K562 (cell line): ENCODE measurements at regions not wholly inside any gene's neighbourhood (a gene's known extent, or its start where the extent isn't known, plus 50 kb on each side); places are given as distances from the start of the nearest gene placed in this dataset.

Experiments
- ATAC-seq: fragments of 200-7000 bp; cut with Tn5 transposase; 3 replicates; pipeline ENCODE4 v1.9.1; 2020; ENCODE audit warnings: moderate library complexity
- BruUV-seq: library from RNA; stranded (reverse); fragments of 400-500 nt; replicated peaks from 2 replicates; lab custom pipeline; 2021; lab: Mats Ljungman, UMichigan
- CTCF ChIA-PET: fragments of 300-600 bp; formaldehyde crosslinking; extraction: SDS; loops from one replicate; lab custom pipeline; 2021; ENCODE audit warnings: low intra/inter-chr PET ratio; lab: Yijun Ruan, JAX
- POLR2A ChIA-PET: fragments of 300-600, 350-650 bp; sonication (Branson Sonifier 250); formaldehyde crosslinking; extraction: SDS; loops from one replicate; lab custom pipeline; 2021; ENCODE audit warnings: antibody characterized with exemption, inconsistent platforms; lab: Yijun Ruan, JAX
- DNase-seq, 4 experiments: peaks; one replicate each; pipeline versions ENCODE4 v3.0.0 to v3.0.0-alpha.2; 2011 to 2018; ENCODE audit warnings: low spot score in 3 of 4, mixed read lengths in 3 of 4; ENCODE audit errors: extremely low read depth in 1 of 4
- FAIRE-seq: peaks from 2 replicates; lab custom pipeline; 2011; peaks lifted over from hg19 to GRCh38; lab: Jason Lieb, UNC
- H2AFZ ChIP-seq: 2 replicates; pipeline ENCODE4 v1.6.0; 2011; ENCODE audit warnings: low read depth, low read length, control low read depth, inconsistent platforms
- H3K27ac ChIP-seq: fragments of 200-600 bp; 3 replicates; pipeline ENCODE4 v1.8.0; 2011; ENCODE audit warnings: low read depth, mild to moderate bottlenecking, control low read depth, inconsistent platforms, low read length, moderate library complexity, mixed read lengths; ENCODE audit errors: extremely low read depth
- H3K27me3 ChIP-seq, 2 experiments: fragments of 300-600 bp in 1 of 2; 2 replicates in 1 of 2; 3 replicates in 1 of 2; pipeline versions ENCODE4 v1.6.0 to v1.8.0; 2011; ENCODE audit warnings: inconsistent platforms in 2 of 2, low read length in 2 of 2, mild to moderate bottlenecking in 1 of 2, mixed read lengths in 1 of 2, moderate library complexity in 1 of 2; ENCODE audit not compliant: control insufficient read depth in 2 of 2, insufficient read depth in 2 of 2
- H3K36me3 ChIP-seq: fragments of 300-600 bp; 3 replicates; pipeline ENCODE4 v1.8.0; 2011; ENCODE audit warnings: mild to moderate bottlenecking, low read length, inconsistent platforms; ENCODE audit not compliant: control insufficient read depth, insufficient read depth
- H3K4me1 ChIP-seq, 2 experiments: fragments of 200-600 bp in 1 of 2; replicated peaks in 1 of 2; 2 replicates in 1 of 2; 3 replicates in 1 of 2; pipeline versions ENCODE4 v1.5.1 to v1.8.0; 2011; ENCODE audit warnings: inconsistent platforms in 2 of 2, low read length in 2 of 2, mild to moderate bottlenecking in 1 of 2, mixed read lengths in 1 of 2, moderate library complexity in 1 of 2; ENCODE audit not compliant: control insufficient read depth in 2 of 2, insufficient read depth in 2 of 2
- H3K4me2 ChIP-seq: 2 replicates; pipeline ENCODE4 v1.6.1; 2011; ENCODE audit warnings: low read length, control low read depth, inconsistent platforms, mixed read lengths; ENCODE audit not compliant: insufficient read depth
- H3K4me3 ChIP-seq: fragments of 200-600 bp; sonication (generic), shearing (Covaris generic); 2 replicates; pipeline ENCODE4 v1.5.1; 2016; ENCODE audit warnings: control low read depth, inconsistent platforms
- H3K79me2 ChIP-seq: fragments of 200-600 bp; 3 replicates; pipeline ENCODE4 v1.8.0; 2011; ENCODE audit warnings: low read length, inconsistent platforms; ENCODE audit not compliant: control insufficient read depth, insufficient read depth
- H3K9ac ChIP-seq, 2 experiments: 2 replicates each; pipeline versions ENCODE4 v1.6.0 to v1.6.1; 2011; ENCODE audit warnings: low read depth in 2 of 2, low read length in 2 of 2, control low read depth in 1 of 2, inconsistent platforms in 1 of 2, mild to moderate bottlenecking in 1 of 2, mixed read lengths in 1 of 2; ENCODE audit not compliant: insufficient read depth in 1 of 2
- H3K9me1 ChIP-seq: one replicate; pipeline ENCODE4 v1.6.0; 2011; ENCODE audit warnings: inconsistent platforms, mild to moderate bottlenecking, low read length, moderate library complexity; ENCODE audit not compliant: control insufficient read depth, insufficient read depth
- H3K9me3 ChIP-seq: replicated peaks from 2 replicates; pipeline ENCODE4 v1.5.1; 2011; ENCODE audit warnings: low read depth, low read length, inconsistent platforms; ENCODE audit not compliant: control insufficient read depth, insufficient read depth
- H4K20me1 ChIP-seq: replicated peaks from 2 replicates; pipeline ENCODE4 v1.6.1; 2011; ENCODE audit warnings: low read length, inconsistent platforms, mixed read lengths; ENCODE audit not compliant: control insufficient read depth, insufficient read depth
- ATF4 ChIP-seq: fragments of 450-650 bp; formaldehyde crosslinking; IDR thresholded peaks from 2 replicates; pipeline ENCODE4 v1.4.0; 2022; ENCODE audit warnings: mild to moderate bottlenecking, moderate library complexity
- BRD9 ChIP-seq: fragments of 450-650 bp; IDR thresholded peaks from 2 replicates; pipeline ENCODE4 v1.6.1; 2018; ENCODE audit warnings: low read depth; ENCODE audit not compliant: partially characterized antibody
- CBFB ChIP-seq: sonication (generic); formaldehyde crosslinking; IDR thresholded peaks from 2 replicates; pipeline ENCODE4 v1.4.0; 2020; ENCODE audit warnings: mild to moderate bottlenecking, missing genetic modification reagents
- CHD4 ChIP-seq: fragments of 200-600 bp; sonication (generic); IDR thresholded peaks from 3 replicates; pipeline ENCODE4 v1.6.1; 2012; ENCODE audit warnings: low read depth, mild to moderate bottlenecking, mixed read lengths, low read length, inconsistent platforms; ENCODE audit not compliant: insufficient read depth, insufficient replicate concordance, poor library complexity, severe bottlenecking
- CREB3 ChIP-seq: fragments of 450-650 bp; conservative IDR thresholded peaks from 2 replicates; pipeline ENCODE4 v1.6.1; 2016; ENCODE audit warnings: missing genetic modification characterization, low read depth, mild to moderate bottlenecking, missing compliant biosample characterization, moderate library complexity
- E4F1 ChIP-seq: fragments of 250-450 bp; sonication (Bioruptor Pico); IDR thresholded peaks from 2 replicates; pipeline ENCODE4 v1.5.0; 2021; ENCODE audit warnings: mild to moderate bottlenecking, borderline replicate concordance
- ERF ChIP-seq: fragments of 450-650 bp; formaldehyde crosslinking; IDR thresholded peaks from 2 replicates; pipeline ENCODE4 v1.4.0; 2020; ENCODE audit warnings: mild to moderate bottlenecking, mixed read lengths
- FOXM1 ChIP-seq, 2 experiments: fragments of 450-650 bp in 1 of 2; sonication (generic) in 1 of 2; formaldehyde crosslinking in 1 of 2; IDR thresholded peaks; 2 replicates each; pipeline versions ENCODE4 v1.6.1 to v1.9.0; 2017 to 2022; ENCODE audit warnings: low read depth in 2 of 2, mild to moderate bottlenecking in 2 of 2, missing genetic modification reagents in 1 of 2, moderate library complexity in 1 of 2
- MTA2 ChIP-seq: fragments of 450-650 bp; IDR thresholded peaks from 2 replicates; pipeline ENCODE4 v1.6.1; 2016; ENCODE audit warnings: low read depth
- MTA3 ChIP-seq: fragments of 450-650 bp; formaldehyde crosslinking; IDR thresholded peaks from 2 replicates; pipeline ENCODE4 v1.6.1; 2017; ENCODE audit warnings: mild to moderate bottlenecking, borderline replicate concordance
- NUFIP1 ChIP-seq: fragments of 450-650 bp; IDR thresholded peaks from 2 replicates; pipeline ENCODE4 v1.6.1; 2018; ENCODE audit not compliant: partially characterized antibody
- PATZ1 ChIP-seq: fragments of 250-450 bp; sonication (Bioruptor Pico); IDR thresholded peaks from 2 replicates; pipeline ENCODE4 v1.5.0; 2020; ENCODE audit warnings: mild to moderate bottlenecking, borderline replicate concordance
- RBM25 ChIP-seq: fragments of 200-400 bp; formaldehyde crosslinking; IDR thresholded peaks from 2 replicates; pipeline ENCODE4 v1.6.1; 2018; ENCODE audit warnings: low read length, low read depth, moderate library complexity; ENCODE audit not compliant: severe bottlenecking
- SMARCA4 ChIP-seq: fragments of 450-650 bp; IDR thresholded peaks from 2 replicates; pipeline ENCODE4 v1.6.1; 2016
- U2AF2 ChIP-seq: fragments of 200-400 bp; formaldehyde crosslinking; optimal IDR thresholded peaks from 2 replicates; pipeline ENCODE3; 2017; ENCODE audit warnings: low read depth, mild to moderate bottlenecking, low read length
- ZNF282 ChIP-seq: sonication (generic); formaldehyde crosslinking; IDR thresholded peaks from 2 replicates; pipeline ENCODE4 v1.8.1; 2023; ENCODE audit warnings: missing genetic modification reagents
- ZNF586 ChIP-seq: fragments of 450-650 bp; formaldehyde crosslinking; conservative IDR thresholded peaks from 2 replicates; pipeline ENCODE4 v1.4.0; 2020; ENCODE audit warnings: mild to moderate bottlenecking, moderate library complexity
- ZNF589 ChIP-seq: fragments of 200-800 bp; sonication (Bioruptor generic); IDR thresholded peaks from 2 replicates; pipeline ENCODE4 v1.6.1; 2016; ENCODE audit warnings: low read depth, missing genetic modification characterization, missing compliant biosample characterization
- WGBS: fragments of 100-300 bp; shearing (Covaris generic); methylation state at CpG from one replicate; pipeline ENCODE4 v1.1.6; 2016; ENCODE audit warnings: low coverage, mixed read lengths; ENCODE audit not compliant: insufficient coverage; ENCODE audit errors: missing lambda C conversion rate; 5-methylcytosine and 5-hydroxymethylcytosine counted together
- in situ Hi-C: fragments of 300-500 bp; cut with MboI; formaldehyde crosslinking; loops from 4 replicates; pipeline ENCODE4 v1.15.0; 2018; ENCODE audit warnings: inconsistent platforms, mixed read lengths
- intact Hi-C: fragments of 100-400 bp; cut with micrococcal nuclease; formaldehyde crosslinking; loops from 2 replicates; pipeline ENCODE4 v1.14.2; 2022

- CTCF ChIA-PET, result no interaction called here
- no TSS peak for BruUV-seq
- Histone ChIP-seq H4K20me1 (no peaks in the 10 kb centered on the region), H3K4me2 (no peak overlapping the region), H3K36me3 (no peaks in the 10 kb centered on the region), H3K4me1 (no peaks in the 10 kb centered on the region), H3K9me1 (no peaks in the 10 kb centered on the region), H3K4me3 (no peak overlapping the region), H3K27ac (no peak overlapping the region), H3K27me3 (no peaks in the 10 kb centered on the region), H3K79me2 (no peaks in the 10 kb centered on the region), H2AFZ (no peak overlapping the region), H3K9me3 (no peaks in the 10 kb centered on the region), H3K9ac (no peak overlapping the region)
- intact Hi-C loops (no loop called here), in situ Hi-C loops (no loop called here)
- TF ChIP-seq ERF (CRISPR knock-in tag), result no peak
- no peak for TF ChIP-seq MTA3
- TF ChIP-seq FOXM1 (IDR thresholded peaks at IDR 0.05; ENCODE audit: low read depth), result no peak
- no peak for TF ChIP-seq FOXM1 (CRISPR knock-in tag; IDR thresholded peaks at IDR 0.05; ENCODE audit: low read depth)
- TF ChIP-seq ZNF282 (CRISPR knock-in tag), result no peak
- no peak for TF ChIP-seq ZNF589 (CRISPR knock-in tag)
- no peak for TF ChIP-seq PATZ1
- TF ChIP-seq CBFB, result no peak
- TF ChIP-seq BRD9, result no peak
- TF ChIP-seq SMARCA4, result no peak
- no peak for TF ChIP-seq MTA2
- no peak for TF ChIP-seq ATF4 (CRISPR knock-in tag)
- TF ChIP-seq U2AF2, result no peak
- no peak for TF ChIP-seq CHD4
- TF ChIP-seq ZNF586, result no peak
- no peak for TF ChIP-seq RBM25
- TF ChIP-seq CREB3 (tag), result no peak
- TF ChIP-seq NUFIP1, result no peak
- TF ChIP-seq E4F1 (CRISPR knock-in tag), result no peak
- POLR2A ChIA-PET, result no interaction called here
- WGBS, result 8% methylated on average over 3 of the region's 3 CpGs
- DNase-seq (no peak), ATAC-seq (no peak), FAIRE-seq (no peak)
These were observed 940.8 kb downstream of the SLC6A15 start for GRCh38 chr12:83971781-83972180.
